PC-3 (cell line): ENCODE measurements at regions not wholly inside any gene's neighbourhood (a gene's known extent, or its start where the extent isn't known, plus 50 kb on each side); places are given as distances from the start of the nearest gene placed in this dataset.
"Not testable (repeated sequence)": the region's sequence is repeated elsewhere in the genome, so short reads cannot be mapped to it uniquely, and the experiment has no call there.

Source experiments
- CTCF ChIP-seq: fragments of 300-600 bp; sonication (generic); conservative IDR thresholded peaks from 2 replicates; pipeline ENCODE4 v1.5.1; 2017; ENCODE audit warnings: antibody characterized with exemption, low read depth, mild to moderate bottlenecking, low read length
- EZH2 ChIP-seq: fragments of 300-600 bp; sonication (generic); IDR thresholded peaks from one replicate; pipeline ENCODE4 v1.6.1; 2017; ENCODE audit warnings: antibody characterized with exemption, mild to moderate bottlenecking, low read length; ENCODE audit not compliant: unreplicated experiment

- TF ChIP-seq CTCF, EZH2: not testable (repeated sequence)
These were observed 707.9 kb downstream of the NTRK3 start for GRCh38 chr15:87548590-87548989.
